ENCODE measurements at regions not wholly inside any gene's neighbourhood (a gene's known extent, or its start where the extent isn't known, plus 50 kb on each side); places are given as distances from the start of the nearest gene placed in this dataset.

- FAIRE-seq (no peak), DNase-seq (ENCODE audit: insufficient read length, low spot score) (no peak)
- TF ChIP-seq POLR2A (IDR thresholded peaks at IDR 0.05; ENCODE audit: low read depth, low read length) = no peak
Observed at GRCh38 chr21:34302521-34302920, 61.3 kb upstream of the KCNE2 start.

GRCh38 chr21:34305605-34306604 is 57.9 kb upstream of the KCNE2 start:
- no peak for TF ChIP-seq POLR2A (IDR thresholded peaks at IDR 0.05; ENCODE audit: low read depth, low read length)
- DNase-seq (ENCODE audit: insufficient read length, low spot score) (no peak), FAIRE-seq (no peak)

- FAIRE-seq = no peak
- no peak for TF ChIP-seq POLR2A (IDR thresholded peaks at IDR 0.05; ENCODE audit: low read depth, low read length)
- no peak for DNase-seq (ENCODE audit: insufficient read length, low spot score)
Observed at GRCh38 chr21:34307991-34308532, 55.7 kb upstream of the KCNE2 start.

GRCh38 chr21:34311561-34312330 is 52.1 kb upstream of the KCNE2 start:
- TF ChIP-seq POLR2A (IDR thresholded peaks at IDR 0.05; ENCODE audit: low read depth, low read length) = no peak
- no peak for DNase-seq (ENCODE audit: insufficient read length, low spot score)
- FAIRE-seq = no peak

GRCh38 chr21:34313116-34313515 is 50.7 kb upstream of the KCNE2 start:
- TF ChIP-seq POLR2A (IDR thresholded peaks at IDR 0.05; ENCODE audit: low read depth, low read length) = no peak
- FAIRE-seq = no peak
- DNase-seq (ENCODE audit: insufficient read length, low spot score) = peak; percentile 49
